NCI-H2227 treated with DMSO at 0.1 percent for 48 hours (cell line): ENCODE measurements at regions not wholly inside any gene's neighbourhood (a gene's known extent, or its start where the extent isn't known, plus 50 kb on each side); places are given as distances from the start of the nearest gene placed in this dataset.

Source experiments
- DNase-seq: peaks from one replicate; lab custom pipeline; 2025; lab: John Stamatoyannopoulos, UW

DNA sequence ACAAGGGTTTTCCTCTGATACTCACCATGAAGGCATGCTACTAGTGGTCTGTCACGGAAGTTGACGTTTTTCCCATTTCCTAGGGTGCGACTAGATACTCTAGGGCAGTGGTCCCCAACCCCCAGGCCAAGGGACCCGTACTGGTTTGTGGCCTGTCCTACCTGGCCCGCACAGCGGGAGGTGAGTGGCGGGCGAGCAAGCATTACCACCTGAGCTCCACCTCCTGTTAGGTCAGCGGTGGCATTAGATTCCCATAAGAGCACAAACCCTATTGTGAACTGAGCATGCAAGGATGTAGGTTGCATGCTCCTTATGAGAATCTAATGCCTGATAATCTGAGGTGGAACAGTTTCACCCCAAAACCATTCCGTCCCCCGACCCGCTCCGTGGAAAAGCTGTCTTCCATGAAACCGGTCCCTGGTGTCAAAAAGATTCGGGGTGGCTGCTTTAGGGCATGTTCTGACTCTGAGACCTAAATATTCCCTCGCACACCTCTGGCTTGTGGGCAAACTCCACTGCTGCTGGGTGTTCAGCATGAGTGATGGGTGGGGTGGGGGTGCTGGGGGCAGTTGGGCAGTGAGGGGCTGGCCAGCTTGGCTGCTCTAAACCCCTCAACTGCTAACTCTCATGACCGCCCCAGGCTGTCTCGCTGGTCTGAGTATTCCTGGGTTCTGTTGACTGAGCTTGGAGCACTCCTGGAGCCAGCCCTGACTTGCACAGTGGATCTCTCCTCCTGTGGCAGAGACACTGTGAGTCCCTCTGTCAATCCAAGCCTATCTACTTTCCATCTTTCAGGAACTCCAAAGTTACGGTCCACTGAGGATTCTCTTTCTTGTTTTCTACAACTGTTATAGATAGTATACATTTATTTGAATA lies 78.3 kb upstream of the NEK6 start:
- no peak for DNase-seq

DNA sequence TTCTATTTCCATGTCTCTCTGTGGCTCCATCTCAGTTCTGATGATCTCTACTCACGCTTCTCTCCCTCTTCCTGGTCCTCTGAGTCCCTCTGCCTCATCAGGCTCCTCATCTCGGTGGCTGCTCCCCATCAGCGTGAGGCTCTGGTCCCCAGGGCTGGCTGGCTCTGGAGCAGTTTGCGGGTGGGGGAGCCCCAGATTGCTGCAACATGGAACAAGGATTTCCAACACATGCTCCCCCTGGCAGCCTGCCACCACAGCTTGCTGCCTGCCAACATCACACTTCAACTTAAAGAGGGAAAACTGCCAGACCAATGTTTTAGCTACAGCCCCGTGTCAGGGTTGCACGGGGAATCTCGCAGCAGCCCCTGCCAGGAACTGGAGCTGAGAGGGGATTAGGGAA lies 77.2 kb upstream of the NEK6 start:
- no peak for DNase-seq

DNA sequence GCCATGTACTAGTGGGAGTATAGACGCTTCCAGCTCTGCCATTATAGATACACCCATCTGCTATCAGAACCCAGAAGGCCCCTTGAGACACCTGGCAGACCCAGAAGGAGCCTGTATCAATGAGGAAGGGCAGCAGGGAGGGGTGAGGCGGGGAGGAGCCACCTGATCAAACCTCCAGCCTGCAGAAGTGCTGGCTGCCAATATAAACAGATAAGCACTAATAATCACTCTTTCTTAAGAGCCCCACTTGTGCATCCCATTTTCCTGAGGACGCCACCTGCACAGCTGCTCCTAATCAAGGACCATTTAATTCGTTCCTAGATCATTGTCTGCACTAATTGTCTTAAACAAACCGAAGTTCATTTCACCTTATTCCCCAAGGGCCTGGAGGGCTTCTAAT lies 75.0 kb upstream of the NEK6 start:
- DNase-seq = no peak

DNA sequence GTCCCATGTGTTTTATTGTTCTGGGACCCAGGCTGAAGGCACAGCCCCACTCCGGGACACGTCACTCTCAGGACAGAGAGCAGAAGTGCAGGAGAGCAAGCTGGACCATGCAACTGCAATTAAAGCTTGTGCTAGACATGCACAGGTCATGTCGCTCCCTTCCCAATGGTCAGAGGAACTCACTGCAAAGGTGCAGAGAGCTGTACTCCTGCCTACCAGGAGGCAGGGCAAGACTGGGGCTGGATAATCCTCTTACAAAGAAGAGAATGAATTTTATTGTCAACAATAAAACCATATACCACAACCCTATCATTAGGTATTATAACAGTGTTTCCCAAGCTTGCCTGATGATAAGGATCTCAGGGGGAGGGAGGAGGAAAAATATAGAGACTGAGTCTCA lies 74.0 kb upstream of the NEK6 start:
- peak; percentile 22 for DNase-seq

DNA sequence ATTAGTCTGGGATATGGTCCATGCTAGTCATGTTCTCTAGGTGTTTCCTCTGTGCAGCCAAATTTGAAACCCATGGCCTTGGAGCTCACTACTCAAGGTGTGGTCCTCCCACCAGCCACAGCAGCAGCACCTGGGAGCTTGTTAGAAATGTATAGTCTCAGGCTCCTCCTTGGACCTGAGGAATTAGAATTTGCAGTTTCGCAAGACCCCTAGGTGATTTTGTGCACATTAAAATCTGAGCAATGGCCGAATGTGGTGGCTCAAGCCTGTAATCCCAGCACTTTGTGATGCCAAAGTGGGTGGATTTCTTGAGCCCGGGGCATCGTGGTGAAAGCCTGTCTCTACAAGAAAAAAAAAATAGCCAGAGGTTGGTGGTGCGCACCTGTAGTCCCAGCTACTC lies 72.3 kb upstream of the NEK6 start:
- no peak for DNase-seq

DNA sequence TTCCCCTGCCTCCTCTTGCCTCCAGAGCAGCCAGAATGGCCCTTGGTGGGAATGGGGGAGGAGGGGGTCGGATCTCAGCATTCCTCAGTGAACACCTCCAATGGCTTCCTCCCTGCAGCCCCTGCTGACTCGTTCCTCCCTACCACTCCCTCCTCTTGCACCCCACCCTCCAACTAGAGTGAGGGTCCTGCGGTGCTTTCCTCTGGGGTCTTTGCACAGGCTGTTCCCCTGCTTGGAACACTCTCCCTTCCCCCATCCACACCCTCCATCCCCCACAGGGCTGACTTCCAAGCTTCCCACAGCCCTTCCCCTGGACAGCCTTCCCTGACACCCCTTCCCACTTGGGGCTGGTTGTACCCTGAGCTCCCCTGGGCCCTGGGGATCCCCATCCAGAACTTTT lies 70.4 kb upstream of the NEK6 start:
- no peak for DNase-seq

DNA sequence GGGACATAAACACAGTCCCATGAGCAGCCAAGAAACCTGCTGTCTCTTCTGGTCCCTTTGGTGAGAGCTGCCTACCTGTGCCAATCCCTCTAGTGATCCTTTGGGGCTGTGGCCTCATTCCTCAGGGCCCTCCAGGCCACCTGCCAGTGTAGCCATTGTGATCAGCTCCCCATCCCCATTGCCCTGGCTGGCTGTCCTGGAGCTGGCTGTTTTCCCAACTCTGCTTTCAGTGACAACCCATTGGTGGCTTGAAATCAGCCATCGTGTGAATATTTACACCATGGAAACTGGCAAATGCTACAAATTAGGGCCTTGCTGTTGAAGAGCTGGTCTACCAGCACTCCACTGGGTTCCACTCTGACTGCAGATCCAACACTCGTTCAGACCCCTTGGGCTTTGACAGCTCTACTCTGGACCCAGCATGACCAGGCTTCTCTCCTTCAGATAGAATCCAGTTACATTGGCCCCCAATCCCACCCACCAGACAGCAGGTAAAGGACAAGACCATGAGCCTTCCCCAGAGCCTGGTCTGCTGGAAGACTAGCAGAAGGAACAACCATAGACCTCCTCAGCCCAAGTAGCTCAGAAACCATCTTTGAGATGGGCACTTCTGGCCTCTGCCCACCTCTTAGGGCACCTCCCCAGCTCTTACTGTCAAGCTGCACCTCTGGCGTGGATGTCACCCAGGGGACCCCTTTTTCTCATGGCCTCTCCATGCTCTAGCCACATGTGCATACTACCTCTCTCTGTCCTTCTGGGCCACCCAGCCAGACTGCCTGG lies 69.2 kb upstream of the NEK6 start:
- no peak for DNase-seq

DNA sequence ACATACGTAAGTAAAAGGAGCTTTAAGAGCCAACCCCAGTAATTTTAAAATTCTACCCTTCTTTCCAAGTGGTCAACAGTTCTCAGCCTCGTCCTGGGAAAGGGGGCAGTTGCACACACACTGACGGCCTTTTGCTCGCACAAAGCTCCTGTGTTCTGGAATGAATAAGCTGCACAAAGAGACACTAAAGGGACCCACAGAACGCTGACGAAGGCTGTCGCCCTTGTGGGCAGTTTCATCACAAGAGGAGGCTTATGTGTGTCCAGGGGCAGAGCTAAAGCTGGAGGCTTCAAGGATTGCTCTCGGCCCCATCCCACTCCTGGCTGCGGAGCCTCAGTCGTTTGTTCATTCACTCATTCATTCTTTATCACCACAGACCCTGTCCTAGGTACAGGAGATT lies 67.0 kb upstream of the NEK6 start:
- no peak for DNase-seq

DNA sequence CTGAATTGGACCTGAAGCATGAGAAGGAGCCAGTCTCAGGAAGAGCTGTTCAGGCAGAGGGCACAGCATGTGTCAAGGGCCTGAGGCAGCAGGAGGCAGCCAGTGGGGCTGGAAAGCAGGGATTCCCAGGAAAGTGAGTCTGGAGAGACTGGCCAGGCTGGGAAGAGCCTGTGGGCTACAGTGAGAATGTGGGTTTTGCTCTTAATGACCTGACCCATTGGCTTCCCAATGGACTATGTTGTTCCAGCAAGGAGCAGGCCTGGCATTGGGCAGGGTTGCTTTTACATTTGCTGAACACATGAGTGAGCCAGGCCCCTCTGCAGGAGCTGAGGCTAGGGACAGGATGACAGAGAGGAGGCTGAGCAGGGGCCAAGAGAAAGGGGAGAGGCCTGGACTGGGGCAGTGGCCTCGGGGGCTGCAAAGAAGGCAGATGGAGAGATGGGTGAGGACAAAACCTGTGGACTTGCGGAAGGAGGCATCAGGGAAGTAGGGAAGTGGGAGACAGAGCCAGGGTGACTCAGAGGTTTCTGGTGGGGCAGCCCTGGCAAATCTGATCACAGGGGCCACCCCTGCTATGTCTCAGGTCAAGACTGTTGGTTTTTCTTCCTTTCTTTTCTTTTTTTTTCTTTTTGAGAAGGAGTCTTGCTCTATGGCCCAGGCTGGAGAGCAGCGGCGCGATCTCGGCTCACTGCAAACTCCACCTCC lies 65.9 kb upstream of the NEK6 start:
- DNase-seq = no peak

DNA sequence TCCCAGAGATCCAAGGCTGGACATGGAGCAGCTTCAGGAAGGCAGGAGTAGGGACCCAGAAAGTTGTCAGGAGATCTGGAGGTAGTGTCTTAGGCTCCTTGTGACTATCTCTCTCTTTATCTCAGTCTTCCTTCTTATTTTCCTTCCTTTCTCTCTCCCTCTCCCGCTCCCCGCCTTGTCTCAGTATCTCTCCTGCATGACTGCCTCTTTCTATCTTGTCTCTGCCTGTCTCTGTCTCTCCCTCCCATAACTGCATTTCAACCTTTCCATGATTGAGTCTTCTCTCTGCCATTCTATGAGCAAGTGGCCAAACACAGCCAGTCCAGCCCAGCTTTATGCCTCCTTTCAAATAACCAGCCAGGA lies 61.0 kb upstream of the NEK6 start:
- DNase-seq = no peak

DNA sequence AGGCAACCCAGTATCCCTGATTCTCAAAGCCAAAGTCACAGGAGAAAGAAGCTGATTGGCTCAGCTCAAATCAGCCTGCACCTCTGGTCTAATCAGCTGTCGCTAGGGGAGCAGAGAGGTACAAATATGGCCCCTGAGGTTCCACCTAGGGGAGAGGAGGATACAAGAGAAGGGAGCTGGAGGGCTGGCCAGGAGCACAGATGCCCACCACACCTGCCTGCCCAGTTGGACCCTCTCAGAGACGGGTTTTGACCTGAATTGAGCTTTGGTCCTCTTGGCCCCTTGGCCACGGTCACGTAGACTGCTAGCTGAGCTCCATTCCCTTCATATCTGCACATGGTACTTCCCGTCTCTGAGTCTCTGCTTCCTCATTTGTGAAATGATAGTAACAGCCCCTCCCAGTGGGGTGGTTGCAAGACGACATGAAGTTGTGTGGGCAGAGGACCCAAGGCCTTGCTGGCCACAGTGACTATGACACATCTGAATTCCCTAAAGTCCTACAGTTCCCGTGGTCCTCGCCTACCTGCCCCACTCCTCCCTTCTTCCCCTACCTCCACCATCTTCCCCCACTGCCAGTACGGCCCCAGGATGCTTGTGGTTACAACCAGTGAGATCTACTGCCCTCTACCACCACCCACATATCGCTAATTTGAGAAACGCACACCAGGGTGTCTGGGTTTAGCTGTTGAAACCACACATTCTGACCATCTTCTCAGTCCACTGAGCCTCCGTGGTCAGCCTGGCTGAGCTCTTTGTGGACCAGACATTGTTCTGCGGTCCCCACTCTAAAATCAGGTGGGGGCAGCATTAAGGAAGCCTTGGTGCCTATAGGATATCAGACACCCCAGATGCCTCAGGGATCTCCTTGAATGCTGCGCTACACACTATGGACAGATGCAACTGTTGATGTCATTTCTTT lies 60.3 kb upstream of the NEK6 start:
- DNase-seq = no peak

DNA sequence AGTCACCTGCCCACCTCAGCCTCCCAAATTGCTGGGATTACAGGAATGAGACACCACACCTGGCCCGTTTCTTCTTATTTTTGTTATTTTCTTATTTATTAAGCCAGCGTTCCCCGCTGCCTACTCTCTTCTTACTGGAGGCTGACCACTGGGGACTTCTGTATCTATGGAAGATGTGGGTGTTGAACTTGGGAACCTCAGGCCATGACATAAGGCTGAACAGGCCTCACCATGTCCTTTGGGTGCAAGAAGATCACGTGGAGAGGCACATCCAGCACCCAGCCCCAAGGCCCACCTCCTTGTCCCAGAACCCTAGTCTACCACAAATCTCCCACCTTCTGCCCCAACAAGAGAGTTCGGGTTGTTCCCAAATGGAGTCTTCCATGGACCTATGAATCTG lies 59.4 kb upstream of the NEK6 start:
- DNase-seq = no peak

DNA sequence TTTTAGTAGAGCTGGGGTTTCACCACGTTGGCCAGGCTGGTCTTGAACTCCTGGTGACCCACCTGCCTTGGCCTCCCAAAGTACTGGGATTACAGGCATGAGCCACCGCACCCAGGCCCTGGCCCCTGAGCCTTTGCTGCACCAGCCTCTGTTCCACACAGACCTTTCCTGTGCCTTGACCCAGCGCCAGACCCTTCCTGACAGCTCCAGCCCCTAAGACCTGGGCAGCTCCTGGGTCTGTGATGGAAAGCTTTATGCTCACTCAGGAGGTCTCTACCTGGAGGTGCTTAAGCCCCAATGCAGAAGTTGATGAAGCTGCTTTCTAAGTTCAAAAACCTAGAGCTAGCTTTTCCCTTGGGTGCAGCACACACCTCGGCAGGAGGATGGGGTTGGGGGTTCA lies 58.8 kb upstream of the NEK6 start:
- DNase-seq = no peak

DNA sequence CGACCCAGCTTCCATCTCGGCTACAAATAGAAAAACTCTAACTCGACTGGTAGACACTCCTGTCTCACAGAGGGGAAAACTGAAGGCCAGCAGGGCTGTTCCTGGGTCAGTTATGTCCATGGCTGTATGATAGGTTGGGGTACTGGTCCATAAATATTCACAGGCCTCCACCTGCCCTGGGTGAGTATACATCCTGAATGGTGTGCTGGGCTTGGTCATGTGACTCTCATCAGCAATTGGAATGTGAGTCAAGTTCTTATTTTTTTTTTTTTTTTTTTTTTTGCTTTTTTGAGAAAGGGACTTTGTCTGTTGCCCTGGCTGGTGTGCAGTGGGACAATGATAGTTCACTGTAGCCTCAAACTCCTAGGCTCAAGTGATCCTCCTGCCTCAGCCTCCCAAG lies 58.3 kb upstream of the NEK6 start:
- DNase-seq = no peak

DNA sequence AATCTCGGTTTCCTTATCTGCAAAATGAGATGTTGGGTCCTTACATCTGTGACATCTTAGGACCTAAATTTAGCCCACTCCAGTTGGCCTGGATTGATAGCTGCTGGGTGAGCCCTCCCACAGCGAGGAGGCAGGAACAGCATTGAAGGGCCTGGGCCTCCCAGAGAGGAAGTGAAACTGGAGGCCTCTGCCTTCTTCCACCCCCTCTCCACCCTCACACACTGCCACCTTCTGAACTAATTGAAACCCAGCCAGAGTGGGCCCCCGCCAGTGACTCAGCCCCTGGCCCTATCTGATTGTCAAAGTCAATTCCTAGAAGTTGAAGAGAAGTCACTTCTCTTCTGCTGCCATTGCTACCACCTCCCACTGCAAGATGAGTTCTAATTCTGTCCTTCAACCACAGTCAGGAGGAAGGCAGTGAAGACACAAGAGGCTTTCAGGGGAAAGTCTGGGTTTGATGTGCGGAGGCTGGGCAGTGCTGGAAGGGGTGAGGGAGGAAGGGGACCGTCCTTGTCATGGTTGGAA lies 55.2 kb upstream of the NEK6 start:
- DNase-seq = no peak

DNA sequence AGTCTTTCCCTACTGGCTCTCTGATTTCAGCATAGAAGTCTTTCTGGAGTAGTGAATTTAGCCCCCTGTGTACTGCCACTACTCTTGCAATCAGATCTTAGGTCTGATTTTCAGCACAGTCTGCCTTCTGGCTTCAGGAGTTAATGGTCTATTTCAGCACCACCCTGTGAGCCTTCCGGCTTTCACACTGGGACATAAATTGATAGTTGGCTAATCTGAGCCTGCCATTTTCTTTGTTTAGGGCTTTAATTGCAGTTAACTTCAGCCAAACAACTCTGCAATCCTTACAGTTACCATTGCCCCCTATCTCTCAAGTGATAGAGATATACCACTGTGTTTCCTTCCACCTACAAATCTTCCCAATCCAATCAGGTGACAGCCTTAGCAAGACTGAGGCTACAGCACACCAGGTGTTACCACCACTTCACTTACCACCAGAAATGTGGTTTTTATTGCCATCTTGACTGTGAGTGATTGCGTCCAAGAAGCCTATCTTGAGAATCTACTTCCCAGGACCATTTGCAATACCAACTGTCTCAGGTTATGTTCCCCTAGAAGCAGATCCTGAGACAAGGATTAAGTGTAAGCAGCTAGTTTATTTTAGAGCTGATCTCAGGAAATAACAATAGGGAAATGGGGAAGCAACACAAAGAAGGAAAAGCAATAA lies 51.9 kb upstream of the NEK6 start:
- no peak for DNase-seq

DNA sequence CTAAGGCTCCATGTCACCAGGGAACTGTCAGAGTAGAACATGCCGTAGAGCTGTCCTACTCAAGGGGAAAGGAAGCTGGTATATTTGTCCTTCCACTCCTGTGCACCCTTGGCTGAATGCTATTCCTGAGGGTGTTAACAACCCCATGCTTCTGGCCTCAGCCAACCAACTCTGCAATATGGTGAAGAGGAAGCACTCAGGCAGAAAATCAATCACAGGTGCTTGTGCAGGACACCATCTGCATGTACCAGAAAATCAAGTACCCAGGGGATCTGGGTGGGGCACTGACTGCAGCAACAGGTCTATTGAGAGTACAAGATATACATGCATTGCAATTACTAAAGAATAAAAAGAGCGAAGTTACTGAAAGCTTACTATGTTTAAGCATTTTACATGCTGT lies 51.4 kb upstream of the NEK6 start:
- DNase-seq = no peak
